ENCODE measurements at regions not wholly inside any gene's neighbourhood (a gene's known extent, or its start where the extent isn't known, plus 50 kb on each side); places are given as distances from the start of the nearest gene placed in this dataset.

GRCh38 chr1:101428562-101428961 lies 191.7 kb downstream of the S1PR1 start:
- no peak overlapping the region for H3K4me3 ChIP-seq (ENCODE audit: control insufficient read depth, low read depth, low read length)
- no peak for DNase-seq (ENCODE audit: low read depth)
- TF ChIP-seq CTCF (conservative IDR thresholded peaks at IDR 0.05; ENCODE audit: control insufficient read depth, insufficient read depth, low read depth, low read length) = no peak

- TF ChIP-seq CTCF (conservative IDR thresholded peaks at IDR 0.05; ENCODE audit: control insufficient read depth, insufficient read depth, low read depth, low read length) = no peak
- no peak overlapping the region for H3K4me3 ChIP-seq (ENCODE audit: control insufficient read depth, low read depth, low read length)
- no peak for DNase-seq (ENCODE audit: low read depth)
These were observed 195.2 kb downstream of the S1PR1 start for GRCh38 chr1:101431956-101432510.

- no peak for DNase-seq (ENCODE audit: low read depth)
- H3K4me3 ChIP-seq (ENCODE audit: control insufficient read depth, low read depth, low read length) = no peak overlapping the region
- TF ChIP-seq CTCF (conservative IDR thresholded peaks at IDR 0.05; ENCODE audit: control insufficient read depth, insufficient read depth, low read depth, low read length) = no peak
These were observed 199.2 kb downstream of the S1PR1 start for GRCh38 chr1:101435831-101436511.

GRCh38 chr1:101437800-101438199 lies 201.0 kb downstream of the S1PR1 start:
- no peak for TF ChIP-seq CTCF (conservative IDR thresholded peaks at IDR 0.05; ENCODE audit: control insufficient read depth, insufficient read depth, low read depth, low read length)
- DNase-seq (ENCODE audit: low read depth) = no peak

GRCh38 chr1:101438359-101438758 lies 201.5 kb downstream of the S1PR1 start:
- TF ChIP-seq CTCF (conservative IDR thresholded peaks at IDR 0.05; ENCODE audit: control insufficient read depth, insufficient read depth, low read depth, low read length) = no peak
- H3K4me3 ChIP-seq (ENCODE audit: control insufficient read depth, low read depth, low read length) = no peak overlapping the region
- DNase-seq (ENCODE audit: low read depth) = peak; percentile 2

More at GRCh38 chr1:101437800-101438199, 201.0 kb downstream of the S1PR1 start:
- no peak overlapping the region for H3K4me3 ChIP-seq (ENCODE audit: control insufficient read depth, low read depth, low read length)

GRCh38 chr1:101440485-101440884 lies 203.7 kb downstream of the S1PR1 start:
- H3K4me3 ChIP-seq (ENCODE audit: control insufficient read depth, low read depth, low read length) = no peak overlapping the region
- DNase-seq (ENCODE audit: low read depth) = no peak
- no peak for TF ChIP-seq CTCF (conservative IDR thresholded peaks at IDR 0.05; ENCODE audit: control insufficient read depth, insufficient read depth, low read depth, low read length)
